A673 (cell line): ENCODE measurements at regions not wholly inside any gene's neighbourhood (a gene's known extent, or its start where the extent isn't known, plus 50 kb on each side); places are given as distances from the start of the nearest gene placed in this dataset.

ENCODE experiments used
- BruUV-seq: library from RNA; stranded (reverse); fragments of 400-500 nt; replicated peaks from 2 replicates; lab custom pipeline; 2021; lab: Mats Ljungman, UMichigan
- CTCF ChIA-PET: fragments of 300-600 bp; sonication (Branson Sonifier 250); formaldehyde crosslinking; loops from one replicate; lab custom pipeline; 2022; ENCODE audit warnings: antibody characterized with exemption; lab: Charles Lee
- POLR2A ChIA-PET: fragments of 300-600 bp; sonication (Branson Sonifier 250); formaldehyde crosslinking; loops from one replicate; lab custom pipeline; 2022; ENCODE audit warnings: antibody characterized with exemption; ENCODE audit not compliant: low non-redundant PET; lab: Charles Lee
- DNase-seq: peaks from one replicate; pipeline ENCODE4 v3.0.0-alpha.2; 2015; ENCODE audit warnings: low spot score
- H3K27ac ChIP-seq: fragments of 200-600 bp; sonication (generic); 2 replicates; pipeline ENCODE4 v1.5.1; 2016; ENCODE audit warnings: mixed run types, low read depth, mild to moderate bottlenecking, mixed read lengths, antibody characterized with exemption, low read length; ENCODE audit not compliant: poor library complexity, severe bottlenecking
- H3K27me3 ChIP-seq: fragments of 200-600 bp; sonication (generic); replicated peaks from 2 replicates; pipeline ENCODE4 v1.6.1; 2017; ENCODE audit warnings: mixed run types, low read depth, mild to moderate bottlenecking, mixed read lengths, antibody characterized with exemption, low read length; ENCODE audit not compliant: insufficient read depth, poor library complexity
- H3K36me3 ChIP-seq: fragments of 200-600 bp; sonication (generic); 2 replicates; pipeline ENCODE4 v1.6.1; 2016; ENCODE audit warnings: mixed run types, mild to moderate bottlenecking, mixed read lengths, antibody characterized with exemption, low read length; ENCODE audit not compliant: insufficient read depth, poor library complexity, severe bottlenecking
- H3K4me1 ChIP-seq: fragments of 200-600 bp; sonication (generic); 2 replicates; pipeline ENCODE4 v1.6.1; 2017; ENCODE audit warnings: mixed run types, mild to moderate bottlenecking, mixed read lengths, antibody characterized with exemption, low read length; ENCODE audit not compliant: insufficient read depth, poor library complexity, severe bottlenecking
- H3K4me3 ChIP-seq: fragments of 200-600 bp; sonication (generic); 2 replicates; pipeline ENCODE4 v1.5.1; 2016; ENCODE audit warnings: low read depth, mixed run types, mild to moderate bottlenecking, mixed read lengths, low read length; ENCODE audit not compliant: poor library complexity, severe bottlenecking
- H3K9me3 ChIP-seq: fragments of 200-600 bp; sonication (generic); 2 replicates; pipeline ENCODE4 v1.6.1; 2016; ENCODE audit warnings: mixed run types, low read depth, mild to moderate bottlenecking, mixed read lengths, antibody characterized with exemption, low read length; ENCODE audit not compliant: poor library complexity, severe bottlenecking
- CTCF ChIP-seq: fragments of 300-800, 200-600 bp; sonication (generic); conservative IDR thresholded peaks from 2 replicates; pipeline ENCODE4 v1.5.1; 2017; ENCODE audit warnings: low read depth, mild to moderate bottlenecking, antibody characterized with exemption, low read length, moderate library complexity, mixed read lengths
- EZH2 ChIP-seq: fragments of 200-600 bp; sonication (generic); IDR thresholded peaks from 2 replicates; pipeline ENCODE4 v1.6.1; 2017; ENCODE audit warnings: borderline replicate concordance, low read depth, mild to moderate bottlenecking, mixed read lengths, antibody characterized with exemption, low read length; ENCODE audit not compliant: poor library complexity, severe bottlenecking
- intact Hi-C: fragments of 100-400 bp; cut with micrococcal nuclease; formaldehyde crosslinking; loops from one replicate; pipeline ENCODE4 v1.10.0; 2022; ENCODE audit not compliant: unreplicated experiment

- intact Hi-C loops: no loop called here
- H3K4me1 ChIP-seq: no peaks in the 10 kb centered on the region
- H3K27ac ChIP-seq: no peak overlapping the region
- TF ChIP-seq CTCF (peak; percentile 81), EZH2 (no peak)
- DNase-seq: peak; percentile 52
- ChIA-PET CTCF (interaction anchor here (0.6 to 0.8 kb wide), 22 partner anchors 10 to 1121 kb away, joined by 3 to 9 read pairs (median 4); no protein-coding TSS in a partner anchor), POLR2A (interaction anchor here (0.6 kb wide), 1 partner anchor 713 kb away, joined by 5 read pairs; no protein-coding TSS in a partner anchor)
- H3K9me3 ChIP-seq: no peaks in the 10 kb centered on the region
- H3K4me3 ChIP-seq: no peak overlapping the region
- BruUV-seq: no TSS peak
- no peaks in the 10 kb centered on the region for H3K36me3 ChIP-seq
- no peaks in the 10 kb centered on the region for H3K27me3 ChIP-seq
Measured at GRCh38 chr10:84026821-84027257, 112.5 kb upstream of the GHITM start.

DNA sequence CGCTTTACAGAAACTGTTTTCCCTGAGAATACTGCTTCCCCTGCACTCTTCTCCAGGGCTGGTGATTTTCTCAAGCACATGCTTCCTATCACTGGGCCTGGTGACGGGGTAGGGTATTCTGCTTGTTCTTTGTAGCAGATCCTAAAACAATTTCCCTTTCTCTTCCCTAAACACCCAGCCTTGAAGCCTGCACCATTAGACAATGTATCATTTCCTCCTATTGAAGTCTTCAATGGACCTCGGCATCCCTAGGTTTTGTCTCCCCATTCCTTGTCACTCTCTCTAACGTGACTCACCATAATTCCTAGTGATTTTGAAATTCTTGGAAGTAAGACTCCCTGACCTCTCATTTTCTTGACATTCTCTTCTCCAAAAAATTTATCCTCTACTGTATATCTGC, 109.5 kb upstream of the GHITM start:
- DNase-seq: no peak
- ChIA-PET CTCF (no interaction called here), POLR2A (no interaction called here)
- intact Hi-C loops: no loop called here
- Histone ChIP-seq H3K27ac (no peak overlapping the region), H3K4me1 (no peaks in the 10 kb centered on the region), H3K9me3 (no peaks in the 10 kb centered on the region), H3K4me3 (no peak overlapping the region), H3K36me3 (no peaks in the 10 kb centered on the region), H3K27me3 (no peaks in the 10 kb centered on the region)
- TF ChIP-seq EZH2 (no peak), CTCF (no peak)
- no TSS peak for BruUV-seq

GRCh38 chr10:84038035-84038434, 101.3 kb upstream of the GHITM start:
- DNase-seq: no peak
- no peaks in the 10 kb centered on the region for H3K9me3 ChIP-seq
- ChIA-PET POLR2A (no interaction called here), CTCF (no interaction called here)
- no peaks in the 10 kb centered on the region for H3K36me3 ChIP-seq
- H3K27me3 ChIP-seq: no peaks in the 10 kb centered on the region
- no peaks in the 10 kb centered on the region for H3K4me1 ChIP-seq
- TF ChIP-seq EZH2: no peak
- no peak for TF ChIP-seq CTCF
- no peak overlapping the region for H3K4me3 ChIP-seq
- no TSS peak for BruUV-seq
- no peak overlapping the region for H3K27ac ChIP-seq
- intact Hi-C loops: no loop called here
